SKM-1 treated with dmso at 0.1 percent for 144 hours (cell line): ENCODE measurements at regions not wholly inside any gene's neighbourhood (a gene's known extent, or its start where the extent isn't known, plus 50 kb on each side); places are given as distances from the start of the nearest gene placed in this dataset.

ENCODE experiments used
- DNase-seq: peaks from one replicate; lab custom pipeline; 2025; ENCODE audit not compliant: unreplicated experiment; lab: John Stamatoyannopoulos, UW

- peak; percentile 50 for DNase-seq
Observed at GRCh38 chr3:18295171-18295920, 129.8 kb downstream of the SATB1 start.

- DNase-seq = no peak
Observed at GRCh38 chr3:18290157-18290556, 135.0 kb downstream of the SATB1 start.

DNA sequence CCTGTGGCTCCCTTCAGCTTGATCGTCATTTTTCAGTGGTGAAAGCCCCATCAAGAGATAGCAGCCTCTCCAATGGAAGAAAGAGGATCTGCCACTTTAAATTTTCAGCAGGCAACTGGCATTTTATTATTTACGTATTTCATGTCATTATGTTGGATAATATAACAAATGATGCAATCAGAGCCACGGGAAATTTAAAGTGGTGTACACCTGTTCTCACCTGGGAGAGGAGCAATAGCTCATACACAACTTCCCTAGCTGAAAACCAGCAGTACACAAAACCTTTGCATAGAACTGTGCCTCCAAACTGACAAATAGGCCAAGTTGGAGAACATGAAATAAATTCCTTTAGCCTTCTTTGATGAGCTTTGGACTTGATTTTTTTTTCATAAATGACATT, 136.9 kb downstream of the SATB1 start:
- no peak for DNase-seq

DNA sequence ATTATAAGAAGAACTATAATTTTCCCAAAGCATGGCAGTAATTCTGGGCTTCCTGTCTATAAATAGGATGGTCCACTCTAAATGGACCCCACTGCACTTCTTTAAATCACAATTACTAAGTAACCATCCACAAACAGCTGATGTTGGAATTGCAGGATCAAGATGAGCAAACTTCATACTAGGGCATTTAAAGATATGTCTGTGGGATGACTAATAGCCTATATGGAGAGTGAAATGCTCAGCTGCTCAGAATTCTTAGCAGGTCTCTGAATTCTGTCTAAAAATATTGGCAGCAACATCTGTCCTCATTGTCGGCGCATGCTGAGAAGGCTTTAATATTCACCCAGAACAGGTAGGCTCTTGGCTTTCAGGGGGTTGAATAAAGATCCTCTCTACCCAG, 140.4 kb downstream of the SATB1 start:
- no peak for DNase-seq

DNA sequence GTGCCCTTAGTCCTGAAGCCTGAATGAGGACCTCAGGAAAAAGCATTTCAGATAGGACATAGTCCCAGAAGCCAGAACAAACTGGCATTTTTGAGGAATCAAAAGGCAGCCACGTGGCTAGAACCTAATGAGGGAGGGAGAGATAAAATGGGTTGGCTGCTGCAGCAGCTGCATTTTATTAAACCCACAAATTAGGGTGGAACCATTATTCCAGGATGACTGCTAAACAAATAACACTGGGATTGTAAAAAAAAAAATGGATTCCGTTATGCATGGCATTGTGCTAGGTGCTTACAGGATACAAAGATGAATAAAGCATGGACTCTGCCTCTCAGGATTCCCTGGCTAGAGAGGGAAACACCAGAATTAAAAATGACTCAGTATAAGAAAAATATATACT, 141.5 kb downstream of the SATB1 start:
- no peak for DNase-seq

DNA sequence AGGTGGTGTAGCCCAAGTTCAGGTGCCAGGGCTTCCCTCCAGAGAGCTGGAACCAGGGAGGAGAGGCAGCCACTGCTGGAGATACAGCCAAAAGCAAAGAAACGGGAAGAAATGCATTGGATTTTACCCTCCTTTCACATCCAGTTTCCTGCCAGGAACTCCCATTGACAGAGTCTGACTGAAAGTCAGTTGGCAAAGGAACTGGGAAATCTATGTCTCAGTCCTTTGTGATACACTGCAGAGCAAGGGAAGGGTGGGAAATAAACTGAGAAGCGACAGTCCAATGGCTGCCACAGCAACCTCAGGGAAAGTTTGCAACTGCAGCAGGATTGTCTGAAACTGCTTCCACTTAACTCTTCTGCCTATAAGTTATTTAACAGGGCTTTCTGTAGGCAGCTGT, 142.6 kb downstream of the SATB1 start:
- DNase-seq = no peak

- no peak for DNase-seq
Observed at GRCh38 chr3:18279226-18279737, 145.9 kb downstream of the SATB1 start.

DNA sequence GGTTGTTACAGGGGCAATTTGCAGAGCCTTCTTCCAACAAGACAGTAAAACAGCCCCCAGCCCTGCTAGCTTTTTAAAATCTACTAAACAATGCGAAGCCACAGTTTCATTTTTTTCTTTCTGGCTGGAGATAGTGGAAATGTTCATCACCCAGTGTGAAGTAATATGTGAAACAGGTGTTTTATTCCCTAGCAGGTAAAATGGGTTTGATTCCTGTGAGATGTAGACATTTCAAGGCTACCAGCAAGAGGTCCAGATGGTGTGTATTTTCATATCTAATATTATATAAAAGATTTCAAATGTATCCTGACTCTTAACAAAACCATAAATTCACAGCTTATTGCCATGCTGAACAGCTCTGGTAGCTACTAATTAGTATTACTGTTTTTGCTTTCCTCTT, 160.3 kb downstream of the SATB1 start:
- DNase-seq = no peak

DNA sequence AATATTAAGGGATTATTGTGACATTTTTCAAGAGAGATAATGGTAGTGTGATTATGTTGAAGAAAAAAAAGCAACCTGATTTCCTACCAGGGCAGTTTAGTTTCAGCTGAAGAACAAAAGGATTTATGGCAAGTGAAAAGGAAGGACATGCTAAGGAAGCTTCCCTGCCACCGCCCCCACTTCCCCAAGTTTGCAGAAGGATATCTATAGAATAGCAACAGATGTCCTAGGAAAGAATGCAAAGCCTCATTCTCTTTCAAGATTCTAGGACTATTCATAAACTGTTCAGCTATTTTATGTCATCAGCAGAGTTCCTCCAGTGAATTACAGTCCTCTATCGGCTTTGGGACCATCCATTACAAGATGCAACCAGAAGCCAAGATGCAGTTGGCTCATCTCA, 160.8 kb downstream of the SATB1 start:
- no peak for DNase-seq

GRCh38 chr3:18258492-18258891, 166.6 kb downstream of the SATB1 start:
- DNase-seq = no peak

- no peak for DNase-seq
Observed at GRCh38 chr3:18252578-18252977, 172.6 kb downstream of the SATB1 start.

GRCh38 chr3:18250991-18251390, 174.1 kb downstream of the SATB1 start:
- DNase-seq = no peak

- DNase-seq = no peak
Observed at GRCh38 chr3:18249126-18249525, 176.0 kb downstream of the SATB1 start.

- no peak for DNase-seq
Observed at GRCh38 chr3:18247776-18248310, 177.3 kb downstream of the SATB1 start.

DNA sequence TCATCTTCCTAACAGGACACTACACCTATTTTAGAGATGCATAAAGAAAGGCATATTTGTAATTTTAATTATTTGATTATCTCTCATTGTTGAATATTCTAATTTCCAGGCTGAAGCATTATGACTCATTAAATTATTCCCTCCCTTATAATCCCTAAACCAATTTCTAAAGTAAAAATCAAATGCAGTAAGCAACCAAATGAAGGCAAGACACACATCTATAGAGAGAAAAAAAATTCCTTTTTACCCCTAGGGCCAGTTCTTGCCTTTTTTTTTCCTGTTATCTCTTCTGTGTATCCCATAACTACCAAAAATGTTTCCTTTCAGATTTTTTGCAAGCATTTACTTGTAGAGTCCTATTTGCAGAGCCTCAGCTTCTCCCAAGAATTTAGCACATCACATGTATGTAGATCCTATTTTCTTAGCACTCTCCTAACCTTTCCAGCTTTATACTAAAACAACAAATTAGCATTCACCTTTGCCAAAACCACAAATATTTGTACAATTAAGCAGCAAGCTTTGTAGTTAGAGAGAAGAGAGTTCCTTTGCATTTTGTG, 177.9 kb downstream of the SATB1 start:
- no peak for DNase-seq

GRCh38 chr3:18246336-18247060, 178.6 kb downstream of the SATB1 start:
- no peak for DNase-seq

- no peak for DNase-seq
Observed at GRCh38 chr3:18245721-18246120, 179.4 kb downstream of the SATB1 start.

GRCh38 chr3:18241837-18242236, 183.3 kb downstream of the SATB1 start:
- DNase-seq = no peak

GRCh38 chr3:18239674-18240073, 185.5 kb downstream of the SATB1 start:
- DNase-seq = no peak

DNA sequence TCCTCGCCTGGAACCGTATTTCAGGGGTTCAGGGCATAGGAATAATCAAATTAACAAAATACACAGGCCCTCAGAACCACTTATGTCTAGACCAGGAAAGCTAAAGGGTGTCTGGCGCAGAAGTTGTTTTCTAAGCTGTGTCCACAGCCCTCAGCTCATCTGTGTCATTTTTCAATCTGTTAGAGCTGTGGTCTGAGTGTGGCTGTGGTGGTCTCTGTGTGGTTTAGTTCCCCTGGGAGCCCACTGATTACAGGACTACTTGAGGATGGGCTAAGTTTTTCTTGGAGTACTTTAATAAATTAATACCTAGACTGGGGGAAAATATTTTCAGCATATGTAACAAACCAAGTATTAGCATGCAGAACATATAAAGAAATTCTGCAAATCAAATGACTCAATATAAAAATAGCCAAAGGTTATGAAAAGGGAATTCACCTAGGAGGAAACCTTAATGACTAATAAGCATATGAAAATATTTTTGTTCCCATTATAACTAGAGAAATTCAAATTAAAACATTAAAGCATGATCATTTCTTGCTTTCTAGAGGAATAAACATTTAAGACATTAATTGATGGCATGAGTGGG, 186.3 kb downstream of the SATB1 start:
- no peak for DNase-seq

- DNase-seq = no peak
Observed at GRCh38 chr3:18238332-18238731, 186.8 kb downstream of the SATB1 start.
